ENCODE measurements at regions not wholly inside any gene's neighbourhood (a gene's known extent, or its start where the extent isn't known, plus 50 kb on each side); places are given as distances from the start of the nearest gene placed in this dataset.

DNA sequence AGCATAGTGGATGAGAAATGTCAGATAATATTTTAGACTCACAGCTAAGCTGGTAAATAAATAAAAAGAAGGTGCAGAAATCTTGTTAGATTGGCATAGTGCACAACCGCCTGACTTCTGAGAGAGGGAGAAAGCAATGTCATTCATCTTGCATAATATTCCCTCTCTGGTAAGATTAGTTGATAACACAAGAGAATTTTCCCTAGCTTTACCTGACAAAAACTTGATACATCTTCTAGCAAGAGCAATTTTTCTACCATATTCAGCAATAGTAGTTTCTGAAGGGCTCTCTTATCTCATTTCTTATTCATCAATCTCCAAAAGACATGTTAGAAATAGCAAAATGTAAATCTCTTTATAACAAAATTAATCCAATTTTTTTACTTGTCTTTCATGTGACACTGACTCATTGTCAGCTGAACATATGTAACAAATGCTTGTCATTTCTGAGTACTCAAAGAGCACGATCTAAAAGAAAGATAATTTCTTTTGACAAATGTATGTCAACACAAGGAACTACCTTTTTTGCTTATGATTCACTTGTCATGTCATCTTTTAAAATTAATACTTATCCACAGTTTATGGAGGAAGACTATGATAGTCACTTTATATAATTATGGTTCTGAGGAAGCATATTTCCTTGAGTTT lies 240.0 kb downstream of the ARAP2 start:
- no peak for DNase-seq

- DNase-seq: no peak
These were observed 238.1 kb downstream of the ARAP2 start for GRCh38 chr4:36006226-36006625.

DNA sequence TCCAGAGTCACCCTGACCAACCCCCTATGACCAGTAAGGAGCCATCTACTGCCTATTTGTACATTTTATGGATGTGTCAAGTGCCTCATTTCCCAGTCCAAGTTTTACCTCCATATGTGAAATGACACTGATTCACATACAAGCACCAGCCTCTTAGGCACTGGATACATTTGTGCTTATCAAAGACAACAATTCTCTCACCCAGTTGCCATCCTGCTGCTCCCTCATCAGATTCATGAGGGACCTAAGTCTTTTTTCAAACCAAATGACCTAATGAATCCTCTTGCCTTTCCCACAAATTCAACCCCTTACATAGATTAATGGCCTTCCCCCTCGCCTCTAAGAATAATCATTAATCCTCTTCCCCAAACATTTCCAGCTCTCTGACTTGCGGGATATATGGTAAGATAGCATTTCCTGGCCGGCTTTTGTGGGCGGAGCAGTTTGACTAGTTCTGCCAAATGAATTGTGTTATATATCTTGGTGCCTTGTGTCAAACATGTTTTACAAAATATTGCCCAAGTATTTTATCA lies 233.9 kb downstream of the ARAP2 start:
- DNase-seq: no peak

DNA sequence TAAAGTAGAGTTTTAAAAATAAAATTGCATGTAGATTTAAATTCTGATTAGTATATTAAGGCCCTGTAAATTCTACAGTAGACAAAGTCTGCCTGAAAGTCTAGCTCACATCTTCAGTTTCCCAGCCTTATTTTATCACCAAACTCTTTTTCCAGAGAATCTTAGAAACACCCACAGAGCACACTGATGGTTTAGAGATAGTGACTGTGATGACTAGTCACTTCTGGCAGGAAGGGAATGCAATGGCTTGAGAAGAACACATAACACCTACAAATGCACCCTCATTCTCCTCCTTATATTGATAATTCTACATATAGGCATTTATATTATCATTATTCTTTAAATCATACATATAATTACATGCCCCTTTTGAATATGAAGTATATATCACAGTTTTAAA lies 232.9 kb downstream of the ARAP2 start:
- DNase-seq: no peak

DNA sequence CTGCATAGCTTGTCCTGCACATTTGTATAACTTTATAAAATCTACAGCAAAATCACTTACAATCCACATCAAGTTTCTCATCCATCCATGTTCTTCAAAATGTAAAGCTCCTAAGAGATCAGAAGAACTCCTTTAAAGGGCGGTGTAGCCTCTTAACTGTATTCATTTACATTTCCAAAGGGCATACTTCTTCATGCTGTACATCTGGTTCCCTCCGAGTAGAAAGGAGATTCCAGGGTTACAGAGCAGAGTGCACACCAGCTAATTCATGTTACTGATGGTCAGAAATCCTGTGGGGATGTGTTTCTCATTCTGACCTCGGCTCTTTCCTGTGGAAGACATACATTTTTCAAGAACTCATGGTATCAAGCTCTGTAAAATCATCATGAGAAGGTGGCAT lies 231.8 kb downstream of the ARAP2 start:
- DNase-seq: no peak

DNA sequence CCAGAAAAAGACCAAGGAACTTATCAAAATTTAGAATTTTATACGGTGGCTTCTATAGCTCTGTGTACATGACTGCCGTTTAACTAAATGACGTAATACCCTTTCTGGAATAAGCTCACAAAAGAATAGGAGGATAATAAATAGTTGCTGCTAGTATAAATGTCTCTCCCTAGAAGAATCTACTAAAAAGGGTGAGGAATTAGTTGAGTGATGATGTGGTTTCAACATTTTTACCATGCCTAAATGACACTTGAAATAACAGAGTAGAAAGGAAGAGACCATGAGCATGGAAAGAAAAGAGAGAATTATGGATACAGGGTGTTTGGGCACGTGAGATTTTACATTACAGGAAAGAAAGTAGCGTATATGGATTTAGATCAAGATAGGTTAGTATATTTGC lies 231.1 kb downstream of the ARAP2 start:
- DNase-seq: no peak

All from activated CD4-positive, alpha-beta T cell treated with anti-CD3 and anti-CD28 coated beads, Interleukin-10, Interleukin-2, amounts not matched to agents 100 ng/mL and 50 ng/mL, durations not matched to agents 16 hours and 8 hours (primary cell).